Choroid plexus epithelial cell (primary cell): ENCODE measurements at regions not wholly inside any gene's neighbourhood (a gene's known extent, or its start where the extent isn't known, plus 50 kb on each side); places are given as distances from the start of the nearest gene placed in this dataset.

Experiments
- DNase-seq: peaks from one replicate; pipeline ENCODE4 v3.0.0-alpha.2; 2010; ENCODE audit warnings: low read depth
- H3K4me3 ChIP-seq: 2 replicates; pipeline ENCODE4 v1.5.1; 2011; ENCODE audit warnings: low read depth, mild to moderate bottlenecking, control low read depth, low read length, moderate library complexity
- CTCF ChIP-seq: conservative IDR thresholded peaks from 2 replicates; pipeline ENCODE4 v1.5.1; 2011; ENCODE audit warnings: low read depth, mild to moderate bottlenecking, control low read depth, inconsistent platforms, low read length, moderate library complexity

DNA sequence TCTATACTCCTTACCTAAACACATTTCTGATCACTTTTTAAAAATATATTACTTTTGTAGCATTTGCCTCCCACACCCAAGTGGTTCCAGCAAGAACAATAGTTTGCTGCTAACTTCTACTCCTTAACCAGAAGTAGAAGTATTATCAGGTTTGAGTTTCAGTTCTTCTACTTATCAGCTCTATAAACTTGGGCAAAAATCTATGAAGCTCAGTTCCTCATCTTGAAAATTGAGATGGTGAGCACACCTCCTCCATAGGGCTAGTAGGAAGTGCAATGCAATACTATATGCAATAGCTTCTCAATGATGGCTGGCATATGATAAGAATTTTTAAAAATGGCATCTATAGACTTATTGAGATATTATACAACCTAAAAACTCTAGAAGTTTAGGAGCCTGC lies 283.7 kb downstream of the TLR4 start:
- no peak for DNase-seq
- no peak for TF ChIP-seq CTCF

DNA sequence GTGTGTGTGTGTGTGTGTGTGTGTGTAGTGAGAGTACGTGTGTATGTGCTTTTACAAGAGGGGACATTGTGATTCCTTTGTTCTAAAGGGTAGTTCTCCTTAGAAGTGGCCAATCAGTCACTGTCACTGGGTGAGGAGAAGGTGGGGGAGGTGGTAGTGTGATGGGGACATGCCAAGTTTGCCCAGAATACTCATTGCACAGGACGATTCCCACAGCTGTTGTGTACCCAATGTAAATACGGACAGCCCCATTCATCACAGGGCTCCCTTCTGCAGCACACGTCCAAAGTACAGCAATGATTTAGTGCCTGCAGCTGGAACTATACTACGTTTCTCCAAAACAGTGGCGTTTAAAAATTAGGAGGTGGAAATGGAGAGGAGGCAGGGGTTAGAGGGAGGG lies 287.8 kb downstream of the TLR4 start:
- no peak for DNase-seq
- H3K4me3 ChIP-seq = no peak overlapping the region
- TF ChIP-seq CTCF = no peak

More for the DNA sequence above, 283.7 kb downstream of the TLR4 start:
- no peak overlapping the region for H3K4me3 ChIP-seq

GRCh38 chr9:118000581-118000980 lies 296.4 kb downstream of the TLR4 start:
- no peak for DNase-seq
- H3K4me3 ChIP-seq = no peak overlapping the region
- no peak for TF ChIP-seq CTCF

GRCh38 chr9:118003240-118003639 lies 299.0 kb downstream of the TLR4 start:
- no peak for TF ChIP-seq CTCF
- no peak overlapping the region for H3K4me3 ChIP-seq
- DNase-seq = no peak

- TF ChIP-seq CTCF = no peak
- H3K4me3 ChIP-seq = no peak overlapping the region
- no peak for DNase-seq
These were observed 304.0 kb downstream of the TLR4 start for GRCh38 chr9:118008246-118008645.

GRCh38 chr9:118009614-118010013 lies 305.4 kb downstream of the TLR4 start:
- no peak overlapping the region for H3K4me3 ChIP-seq
- DNase-seq = no peak
- no peak for TF ChIP-seq CTCF

GRCh38 chr9:118017607-118018122 lies 313.5 kb downstream of the TLR4 start:
- DNase-seq = no peak
- TF ChIP-seq CTCF = no peak
- no peak overlapping the region for H3K4me3 ChIP-seq
